Left renal pelvis (tissue), 4 donors: ENCODE measurements at regions not wholly inside any gene's neighbourhood (a gene's known extent, or its start where the extent isn't known, plus 50 kb on each side); places are given as distances from the start of the nearest gene placed in this dataset.
"Not testable (repeated sequence)": the region's sequence is repeated elsewhere in the genome, so short reads cannot be mapped to it uniquely, and the experiment has no call there.

Experiments used
- DNase-seq, 4 donors: peaks; one replicate each; pipeline ENCODE4 v3.0.0-alpha.2; 2013; ENCODE audit warnings: low read depth in 4 of 4, low spot score in 3 of 4

DNA sequence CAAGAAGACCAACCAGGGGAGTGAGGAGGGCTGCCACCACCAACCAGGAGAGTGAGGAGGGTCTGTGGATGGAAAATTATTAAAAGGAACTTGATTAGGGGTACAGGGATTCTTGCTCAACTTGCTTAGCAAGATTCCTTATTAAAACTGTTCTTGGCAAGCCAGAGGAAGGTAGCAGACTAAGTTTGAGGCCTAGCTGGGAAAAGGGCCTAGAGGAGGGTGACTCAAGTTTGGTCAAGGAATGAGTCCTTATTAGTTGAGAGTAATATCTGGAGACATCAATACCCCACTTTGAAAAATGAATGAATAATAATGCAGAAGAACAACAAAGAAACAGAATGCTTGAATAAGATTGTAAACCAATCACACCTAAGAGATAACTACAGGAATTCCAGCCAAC is 612.4 kb upstream of the ZFP42 start:
- no peak for DNase-seq

GRCh38 chr4:187387739-187388138 is 607.8 kb upstream of the ZFP42 start:
- no peak for DNase-seq

GRCh38 chr4:187389420-187389819 is 606.2 kb upstream of the ZFP42 start:
- DNase-seq, result no peak

GRCh38 chr4:187390646-187391045 is 604.9 kb upstream of the ZFP42 start:
- DNase-seq, result no peak

- no peak for DNase-seq
Measured at GRCh38 chr4:187393531-187394344, 601.8 kb upstream of the ZFP42 start.

GRCh38 chr4:187396106-187396505 is 599.5 kb upstream of the ZFP42 start:
- no peak for DNase-seq

DNA sequence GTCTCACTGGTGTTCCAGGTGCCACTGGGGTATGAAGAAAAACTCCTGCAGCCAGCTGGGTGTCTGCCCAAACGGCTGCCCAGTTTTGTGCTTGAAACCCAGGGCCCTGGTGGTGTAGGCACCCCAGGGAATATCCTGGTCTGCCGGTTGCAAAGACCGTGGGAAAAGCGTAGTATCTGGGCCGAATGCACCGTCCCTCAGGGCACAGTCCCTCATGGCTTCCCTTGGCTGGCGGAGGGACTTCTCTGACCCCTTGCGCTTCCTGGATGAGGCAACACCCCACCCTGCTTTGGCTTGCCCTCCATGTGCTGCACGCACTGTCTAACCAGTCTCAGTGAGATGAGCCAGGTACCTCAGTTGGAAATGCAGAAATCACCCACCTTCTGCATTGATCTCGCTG is 587.1 kb upstream of the ZFP42 start:
- not testable (repeated sequence) for DNase-seq

DNA sequence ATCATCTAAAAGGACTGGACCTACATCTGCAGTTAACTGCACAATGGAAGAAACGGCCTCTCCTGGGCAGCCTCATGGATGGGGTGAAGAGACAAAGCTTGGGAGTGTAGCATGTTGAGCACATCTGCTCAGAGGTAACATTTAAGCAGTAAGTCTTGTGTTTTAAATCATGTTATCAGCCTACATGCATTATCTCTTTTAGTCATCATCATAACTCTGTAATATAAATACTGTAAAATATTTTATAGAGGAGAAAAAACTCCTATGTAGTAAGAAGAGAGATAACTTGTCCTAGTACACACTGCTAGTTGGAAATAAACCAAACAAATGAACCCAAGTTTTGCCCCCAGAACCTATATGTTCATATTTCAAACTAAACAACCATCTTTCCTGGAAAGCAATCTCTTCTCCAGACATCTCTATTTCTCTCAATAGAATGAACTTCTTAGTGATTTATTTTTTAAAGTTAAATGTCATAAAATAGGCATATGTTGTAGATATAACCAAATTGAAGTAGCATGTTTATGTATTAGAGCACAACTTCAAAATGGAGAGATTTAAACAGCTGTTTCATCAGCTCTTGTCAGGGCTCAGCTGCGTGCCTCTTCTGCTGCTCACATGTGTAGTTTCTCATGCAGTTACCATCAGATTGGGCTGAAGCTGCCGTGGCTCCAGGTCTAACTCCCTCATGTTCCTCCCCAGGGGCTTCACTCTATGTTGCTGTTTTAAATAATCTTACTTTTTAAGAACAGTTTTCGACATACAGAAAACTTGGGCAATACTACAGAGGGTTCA is 581.8 kb upstream of the ZFP42 start:
- DNase-seq, result no peak

DNA sequence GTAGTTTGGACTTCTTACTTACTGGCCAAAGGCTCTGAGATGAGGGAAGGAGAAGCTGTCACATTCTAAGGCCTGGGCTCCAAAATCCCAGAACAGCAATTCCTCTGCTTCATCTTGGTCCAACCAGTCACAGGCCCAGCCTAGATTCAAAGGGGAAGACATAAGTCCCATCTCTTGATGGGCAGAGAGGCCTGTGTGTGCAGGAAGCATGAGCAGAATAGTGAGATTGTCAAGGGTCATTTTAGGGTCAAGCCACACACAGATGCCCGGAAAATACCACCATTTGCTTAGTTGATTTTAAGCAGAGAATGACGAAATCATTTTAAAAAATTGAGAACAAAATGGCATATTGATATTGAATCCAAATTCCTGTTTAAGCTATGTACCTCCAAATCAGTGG is 580.9 kb upstream of the ZFP42 start:
- no peak for DNase-seq

GRCh38 chr4:187415231-187415630 is 580.3 kb upstream of the ZFP42 start:
- DNase-seq, result no peak

GRCh38 chr4:187416216-187416615 is 579.4 kb upstream of the ZFP42 start:
- no peak for DNase-seq

DNA sequence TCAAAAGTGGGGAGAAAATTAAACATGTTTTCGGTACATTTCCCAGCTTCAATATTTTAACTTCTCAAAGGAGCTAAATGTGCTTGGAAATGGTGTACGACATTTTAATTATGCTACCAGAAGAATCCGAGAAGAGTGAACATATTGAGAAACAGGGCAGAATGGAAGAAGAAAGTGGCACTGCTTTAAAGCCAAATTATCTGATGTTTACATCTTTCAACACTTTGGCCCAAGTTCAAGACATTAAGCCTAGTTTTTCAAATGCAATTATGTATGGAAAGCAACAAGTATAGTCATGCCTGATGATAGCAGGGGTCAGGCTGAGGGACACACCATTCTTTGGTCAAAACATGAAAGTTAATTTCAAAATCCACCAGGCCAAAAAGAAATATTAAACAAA is 577.9 kb upstream of the ZFP42 start:
- no peak for DNase-seq

GRCh38 chr4:187422655-187423054 is 572.9 kb upstream of the ZFP42 start:
- DNase-seq, result no peak

- DNase-seq, result no peak
Measured at GRCh38 chr4:187424636-187425035, 570.9 kb upstream of the ZFP42 start.

DNA sequence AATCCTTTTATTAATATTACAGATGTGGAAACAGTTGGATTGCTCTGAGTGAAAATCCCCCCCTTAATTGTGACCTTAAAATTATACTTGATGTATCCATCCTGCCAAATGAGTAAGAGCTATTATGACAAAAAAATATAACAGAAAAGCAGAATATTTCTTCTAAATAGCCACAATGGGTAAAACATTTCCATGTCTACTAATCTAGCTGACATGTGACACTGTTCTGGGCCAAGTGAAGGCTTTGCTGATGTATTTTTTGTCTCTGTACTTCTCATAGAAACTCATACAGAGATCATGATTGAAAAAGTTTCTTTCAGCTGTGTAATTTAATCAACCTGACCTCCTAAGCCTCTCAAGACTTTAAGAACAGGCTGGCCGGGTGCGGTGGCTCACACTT is 569.1 kb upstream of the ZFP42 start:
- no peak for DNase-seq

- DNase-seq, result no peak
Measured at GRCh38 chr4:187432310-187432709, 563.3 kb upstream of the ZFP42 start.

DNA sequence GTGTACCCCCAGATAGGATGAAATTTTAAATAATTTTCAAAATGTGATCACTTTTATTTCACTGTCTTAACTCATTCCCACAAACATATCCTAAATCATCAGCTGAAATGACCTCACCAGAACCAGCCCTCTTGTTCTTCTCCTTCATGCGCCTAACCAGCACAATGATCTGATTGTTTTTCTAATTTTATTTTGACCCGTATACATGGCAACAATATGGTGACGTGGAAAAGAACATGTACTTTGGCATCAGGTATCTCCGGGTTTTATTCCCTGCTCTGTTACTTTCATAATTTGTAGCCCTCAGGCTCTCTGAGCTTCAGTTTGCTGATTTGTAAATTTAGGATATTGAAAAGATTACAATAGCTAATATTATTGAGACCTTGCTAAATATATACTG is 562.4 kb upstream of the ZFP42 start:
- DNase-seq, result no peak

- no peak for DNase-seq
Measured at GRCh38 chr4:187436251-187436650, 559.3 kb upstream of the ZFP42 start.

DNA sequence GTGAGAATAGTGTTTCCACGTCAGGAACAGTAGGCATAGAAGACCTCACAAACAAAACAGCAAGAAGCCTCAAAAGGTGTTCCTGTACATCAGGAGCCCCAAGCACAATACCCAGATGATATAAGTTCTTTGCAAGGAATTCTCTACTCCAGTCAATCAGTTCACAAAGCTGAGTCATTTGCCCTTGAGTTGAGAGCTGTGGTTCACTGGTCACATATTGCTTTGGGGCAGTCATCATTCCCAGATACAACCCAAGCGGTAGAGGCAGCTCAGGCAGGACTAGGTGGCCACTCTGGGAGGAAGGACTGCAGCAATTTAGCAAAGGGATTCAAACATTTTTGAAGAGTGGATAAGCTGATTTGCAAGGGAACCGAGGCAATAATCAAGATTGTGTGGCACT is 551.5 kb upstream of the ZFP42 start:
- DNase-seq, result no peak

- DNase-seq, result no peak
Measured at GRCh38 chr4:187449702-187450101, 545.9 kb upstream of the ZFP42 start.

GRCh38 chr4:187451776-187452175 is 543.8 kb upstream of the ZFP42 start:
- DNase-seq, result no peak

- no peak for DNase-seq
Measured at GRCh38 chr4:187460016-187460415, 535.6 kb upstream of the ZFP42 start.
